MM.1S (cell line): ENCODE measurements at regions not wholly inside any gene's neighbourhood (a gene's known extent, or its start where the extent isn't known, plus 50 kb on each side); places are given as distances from the start of the nearest gene placed in this dataset.

Experiments
- EZH2 ChIP-seq: fragments of 300-600 bp; sonication (generic); optimal IDR thresholded peaks from 2 replicates; pipeline ENCODE3; 2017; ENCODE audit warnings: low read depth, mild to moderate bottlenecking, antibody characterized with exemption, low read length, mixed read lengths
- TF ChIP-seq, protein P1 (sequence below): fragments of 300-600 bp; sonication (generic); IDR thresholded peaks from 2 replicates; pipeline ENCODE4 v1.5.1; 2016; ENCODE audit warnings: antibody characterized with exemption, low read length, mixed read lengths

DNA sequence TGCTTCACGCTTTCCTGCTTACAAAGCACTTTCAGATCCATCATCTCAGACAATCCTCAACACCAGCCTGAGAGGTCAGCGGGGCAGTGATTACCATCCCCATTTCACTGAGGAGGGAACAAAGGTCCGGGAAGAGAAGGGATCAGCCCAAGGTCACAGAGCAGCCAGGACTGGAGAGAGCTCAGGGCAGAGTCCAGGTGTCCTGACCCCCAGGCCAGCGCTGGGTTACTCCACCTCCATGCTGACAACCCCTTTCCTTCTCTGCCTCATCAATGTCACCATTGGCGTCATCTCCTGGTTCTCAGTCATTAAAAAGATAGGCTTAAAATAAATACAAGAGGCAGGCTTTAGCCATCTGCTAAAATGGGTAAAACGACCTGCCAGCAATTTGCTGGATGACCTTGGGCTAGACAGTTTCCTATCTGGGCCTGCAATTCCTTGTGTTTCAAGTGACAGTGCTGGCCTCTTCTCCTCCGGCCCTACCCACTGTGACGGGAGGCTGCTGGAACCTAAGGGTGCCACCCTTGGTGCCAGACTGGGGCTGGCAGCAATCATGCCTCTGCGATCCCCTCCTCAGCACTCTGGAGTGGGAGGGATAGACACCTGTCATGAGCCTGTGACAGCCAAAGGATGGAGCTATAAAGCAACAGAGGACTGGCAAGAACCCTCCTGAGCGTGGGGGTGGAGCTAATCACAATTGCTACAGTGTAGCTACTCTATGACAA is 79.5 kb upstream of the CCL1 start:
- TF ChIP-seq, protein P1, sequence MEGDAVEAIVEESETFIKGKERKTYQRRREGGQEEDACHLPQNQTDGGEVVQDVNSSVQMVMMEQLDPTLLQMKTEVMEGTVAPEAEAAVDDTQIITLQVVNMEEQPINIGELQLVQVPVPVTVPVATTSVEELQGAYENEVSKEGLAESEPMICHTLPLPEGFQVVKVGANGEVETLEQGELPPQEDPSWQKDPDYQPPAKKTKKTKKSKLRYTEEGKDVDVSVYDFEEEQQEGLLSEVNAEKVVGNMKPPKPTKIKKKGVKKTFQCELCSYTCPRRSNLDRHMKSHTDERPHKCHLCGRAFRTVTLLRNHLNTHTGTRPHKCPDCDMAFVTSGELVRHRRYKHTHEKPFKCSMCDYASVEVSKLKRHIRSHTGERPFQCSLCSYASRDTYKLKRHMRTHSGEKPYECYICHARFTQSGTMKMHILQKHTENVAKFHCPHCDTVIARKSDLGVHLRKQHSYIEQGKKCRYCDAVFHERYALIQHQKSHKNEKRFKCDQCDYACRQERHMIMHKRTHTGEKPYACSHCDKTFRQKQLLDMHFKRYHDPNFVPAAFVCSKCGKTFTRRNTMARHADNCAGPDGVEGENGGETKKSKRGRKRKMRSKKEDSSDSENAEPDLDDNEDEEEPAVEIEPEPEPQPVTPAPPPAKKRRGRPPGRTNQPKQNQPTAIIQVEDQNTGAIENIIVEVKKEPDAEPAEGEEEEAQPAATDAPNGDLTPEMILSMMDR, result no peak
- TF ChIP-seq EZH2, result no peak
